Lower lobe of right lung (tissue), 2 donors: ENCODE measurements at regions not wholly inside any gene's neighbourhood (a gene's known extent, or its start where the extent isn't known, plus 50 kb on each side); places are given as distances from the start of the nearest gene placed in this dataset.
"Not testable (repeated sequence)": the region's sequence is repeated elsewhere in the genome, so short reads cannot be mapped to it uniquely, and the experiment has no call there.

ENCODE experiments used
- ATAC-seq, 2 donors: fragments of 200-7000 bp; cut with Tn5 transposase; one replicate each; pipeline ENCODE4 v1.9.1; 2020 to 2022; ENCODE audit warnings: mild to moderate bottlenecking in 2 of 2, moderate library complexity in 2 of 2
- DNase-seq: peaks from one replicate; pipeline ENCODE4 v3.0.0-alpha.2; 2020
- H3K27ac ChIP-seq: fragments of 200-600 bp; one replicate; pipeline ENCODE4 v1.8.0; 2022
- H3K27me3 ChIP-seq: fragments of 200-600 bp; one replicate; pipeline ENCODE4 v1.8.0; 2022; ENCODE audit warnings: low read depth
- H3K36me3 ChIP-seq: fragments of 200-600 bp; one replicate; pipeline ENCODE4 v1.8.0; 2022; ENCODE audit warnings: mild to moderate bottlenecking
- H3K4me1 ChIP-seq: fragments of 200-600 bp; one replicate; pipeline ENCODE4 v1.8.0; 2022
- H3K4me3 ChIP-seq: fragments of 200-600 bp; one replicate; pipeline ENCODE4 v1.8.0; 2022; ENCODE audit warnings: mild to moderate bottlenecking
- H3K9me3 ChIP-seq: fragments of 200-600 bp; one replicate; pipeline ENCODE4 v1.8.0; 2022
- intact Hi-C: fragments of 100-400 bp; cut with DNase I; formaldehyde crosslinking; loops from one replicate; pipeline ENCODE4 v1.11.0; 2022
- TF ChIP-seq, protein P1 (sequence below): fragments of 200-600 bp; IDR thresholded peaks from one replicate; pipeline ENCODE4 v1.8.0; 2022; ENCODE audit warnings: antibody characterized with exemption, mild to moderate bottlenecking
- donor health status: DM: no; HTN: yes; CAD: no; lungs with severe emphysema.

DNA sequence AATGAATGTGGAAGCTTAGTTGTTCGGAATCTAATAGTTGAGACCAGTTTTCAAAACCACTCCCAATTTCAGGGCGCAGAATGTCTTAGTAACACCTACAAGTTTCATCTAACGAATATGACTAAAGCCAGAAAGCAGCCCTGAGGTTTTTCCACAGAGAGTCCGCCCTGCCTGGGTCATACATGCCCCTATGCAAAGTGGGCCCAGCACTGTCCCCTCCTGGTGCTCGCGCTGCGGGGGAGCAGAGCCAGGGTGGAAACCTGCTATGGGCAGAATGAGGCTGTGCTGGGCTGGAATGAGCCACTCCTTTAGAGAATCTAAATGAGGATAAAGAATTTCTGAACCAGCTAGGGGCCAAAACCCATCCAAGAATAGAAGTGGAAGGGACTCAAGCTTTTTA, 334.0 kb downstream of the GOLGA6L6 start:
- intact Hi-C loops, H3K27me3 ChIP-seq, H3K4me3 ChIP-seq, H3K36me3 ChIP-seq, H3K9me3 ChIP-seq, DNase-seq, H3K4me1 ChIP-seq, H3K27ac ChIP-seq: not testable (repeated sequence)
- peak in 1 of 2 donors; percentile 20 for ATAC-seq

DNA sequence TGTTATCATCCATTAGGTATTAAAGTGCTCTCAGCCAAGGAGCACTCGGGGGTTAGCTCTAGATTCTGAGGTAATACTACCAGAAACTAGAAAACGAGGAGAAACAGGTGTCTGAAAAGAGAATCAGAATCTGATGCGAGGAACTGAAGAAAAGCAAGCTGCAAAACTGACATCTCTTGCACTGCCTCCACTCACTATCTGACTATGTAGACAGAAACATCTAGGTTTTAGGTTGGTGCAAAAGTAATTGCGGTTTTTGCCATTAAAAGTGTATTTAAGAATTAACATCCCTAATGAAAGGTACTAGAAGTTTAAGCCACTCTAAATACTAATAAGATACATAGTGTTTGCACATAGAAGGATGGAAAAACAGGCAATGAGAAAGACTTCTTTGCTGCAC, 334.4 kb downstream of the GOLGA6L6 start:
- DNase-seq, H3K27ac ChIP-seq, H3K36me3 ChIP-seq, H3K27me3 ChIP-seq, H3K4me3 ChIP-seq, H3K4me1 ChIP-seq, H3K9me3 ChIP-seq, ATAC-seq, intact Hi-C loops: not testable (repeated sequence)

DNA sequence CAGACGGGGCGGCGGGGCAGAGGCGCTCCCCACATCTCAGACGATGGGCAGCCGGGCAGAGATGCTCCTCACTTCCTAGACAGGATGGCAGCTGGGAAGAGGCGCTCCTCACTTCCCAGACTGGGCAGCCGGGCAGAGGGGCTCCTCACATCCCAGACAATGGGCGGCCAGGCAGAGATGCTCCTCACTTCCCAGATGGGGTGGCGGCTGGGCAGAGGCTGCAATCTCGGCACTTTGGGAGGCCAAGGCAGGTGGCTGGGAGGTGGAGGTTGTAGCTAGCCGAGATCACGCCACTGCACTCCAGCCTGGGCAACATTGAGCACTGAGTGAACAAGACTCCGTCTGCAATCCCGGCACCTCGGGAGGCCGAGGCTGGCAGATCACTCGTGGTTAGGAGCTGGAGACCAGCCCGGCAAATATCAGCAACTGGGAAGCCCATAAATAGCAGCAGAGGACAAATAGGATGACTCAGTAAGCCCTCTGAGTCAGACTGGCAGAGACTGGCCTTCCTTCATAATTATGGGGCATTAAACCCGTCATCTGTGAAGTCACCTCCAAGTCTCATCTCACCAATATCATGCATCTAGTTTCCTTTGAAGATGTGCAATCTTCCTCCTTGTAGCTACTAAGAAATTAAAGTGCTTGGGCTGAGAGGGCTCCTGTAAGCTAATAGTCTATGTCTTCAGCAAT, 337.3 kb downstream of the GOLGA6L6 start:
- H3K4me1 ChIP-seq, DNase-seq, H3K27ac ChIP-seq, H3K4me3 ChIP-seq, ATAC-seq, H3K36me3 ChIP-seq, intact Hi-C loops, H3K9me3 ChIP-seq, H3K27me3 ChIP-seq: not testable (repeated sequence)

DNA sequence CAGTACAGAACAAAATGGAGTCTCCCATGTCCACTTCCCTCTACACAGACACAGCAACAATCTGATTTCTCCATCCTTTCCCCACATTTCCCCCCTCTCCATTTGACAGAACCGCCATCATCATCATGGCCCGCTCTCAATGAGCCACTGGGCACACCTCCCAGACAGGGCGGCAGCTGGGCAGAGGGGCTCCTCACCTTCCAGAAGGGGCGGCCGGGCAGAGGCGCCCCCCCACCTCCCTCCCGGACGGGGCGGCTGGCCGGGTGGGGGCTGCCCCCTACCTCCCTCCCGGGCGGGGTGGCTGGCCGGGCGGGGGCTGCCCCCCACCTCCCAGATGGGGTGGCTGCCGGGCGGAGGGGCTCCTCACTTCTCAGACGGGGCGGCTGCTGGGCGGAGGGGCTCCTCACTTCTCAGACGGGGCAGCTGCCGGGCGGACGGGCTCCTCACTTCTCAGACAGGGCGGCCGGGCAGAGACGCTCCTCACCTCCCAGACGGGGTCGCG, 337.9 kb downstream of the GOLGA6L6 start:
- H3K27me3 ChIP-seq, H3K27ac ChIP-seq, H3K4me3 ChIP-seq, intact Hi-C loops, DNase-seq, ATAC-seq, H3K36me3 ChIP-seq, H3K4me1 ChIP-seq, H3K9me3 ChIP-seq: not testable (repeated sequence)

DNA sequence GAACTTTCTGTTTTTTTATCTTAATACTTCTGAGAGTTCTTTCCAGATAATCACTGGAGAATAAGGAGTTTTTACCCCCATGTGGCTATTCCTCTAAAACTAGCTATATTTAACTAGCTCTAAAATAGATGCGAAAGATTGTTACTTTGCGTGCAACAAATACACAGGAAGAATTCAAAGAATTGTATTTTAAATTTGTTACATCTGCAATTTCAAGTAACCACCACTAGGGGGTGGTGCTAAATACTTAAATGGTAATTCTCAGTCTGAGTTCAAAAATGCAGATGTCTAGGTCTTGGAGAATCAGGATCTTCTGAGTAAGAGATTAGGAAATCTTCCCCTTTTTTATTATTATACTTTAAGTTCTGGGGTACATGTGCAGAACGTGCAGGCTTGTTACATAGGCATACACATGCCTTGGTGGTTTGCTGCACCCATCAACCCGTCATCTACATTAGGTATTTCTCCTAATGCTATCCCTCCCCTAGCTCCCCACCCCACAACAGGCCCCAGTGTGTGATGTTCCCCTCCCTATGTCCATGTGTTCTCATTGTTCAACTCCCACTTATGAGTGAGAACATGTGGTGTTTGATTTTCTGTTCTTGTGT, 346.9 kb downstream of the GOLGA6L6 start:
- H3K9me3 ChIP-seq, intact Hi-C loops, H3K4me3 ChIP-seq, H3K27ac ChIP-seq, DNase-seq, ATAC-seq, H3K36me3 ChIP-seq, H3K4me1 ChIP-seq, H3K27me3 ChIP-seq: not testable (repeated sequence)
- TF ChIP-seq, protein P1, sequence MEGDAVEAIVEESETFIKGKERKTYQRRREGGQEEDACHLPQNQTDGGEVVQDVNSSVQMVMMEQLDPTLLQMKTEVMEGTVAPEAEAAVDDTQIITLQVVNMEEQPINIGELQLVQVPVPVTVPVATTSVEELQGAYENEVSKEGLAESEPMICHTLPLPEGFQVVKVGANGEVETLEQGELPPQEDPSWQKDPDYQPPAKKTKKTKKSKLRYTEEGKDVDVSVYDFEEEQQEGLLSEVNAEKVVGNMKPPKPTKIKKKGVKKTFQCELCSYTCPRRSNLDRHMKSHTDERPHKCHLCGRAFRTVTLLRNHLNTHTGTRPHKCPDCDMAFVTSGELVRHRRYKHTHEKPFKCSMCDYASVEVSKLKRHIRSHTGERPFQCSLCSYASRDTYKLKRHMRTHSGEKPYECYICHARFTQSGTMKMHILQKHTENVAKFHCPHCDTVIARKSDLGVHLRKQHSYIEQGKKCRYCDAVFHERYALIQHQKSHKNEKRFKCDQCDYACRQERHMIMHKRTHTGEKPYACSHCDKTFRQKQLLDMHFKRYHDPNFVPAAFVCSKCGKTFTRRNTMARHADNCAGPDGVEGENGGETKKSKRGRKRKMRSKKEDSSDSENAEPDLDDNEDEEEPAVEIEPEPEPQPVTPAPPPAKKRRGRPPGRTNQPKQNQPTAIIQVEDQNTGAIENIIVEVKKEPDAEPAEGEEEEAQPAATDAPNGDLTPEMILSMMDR, result peak; percentile 38

DNA sequence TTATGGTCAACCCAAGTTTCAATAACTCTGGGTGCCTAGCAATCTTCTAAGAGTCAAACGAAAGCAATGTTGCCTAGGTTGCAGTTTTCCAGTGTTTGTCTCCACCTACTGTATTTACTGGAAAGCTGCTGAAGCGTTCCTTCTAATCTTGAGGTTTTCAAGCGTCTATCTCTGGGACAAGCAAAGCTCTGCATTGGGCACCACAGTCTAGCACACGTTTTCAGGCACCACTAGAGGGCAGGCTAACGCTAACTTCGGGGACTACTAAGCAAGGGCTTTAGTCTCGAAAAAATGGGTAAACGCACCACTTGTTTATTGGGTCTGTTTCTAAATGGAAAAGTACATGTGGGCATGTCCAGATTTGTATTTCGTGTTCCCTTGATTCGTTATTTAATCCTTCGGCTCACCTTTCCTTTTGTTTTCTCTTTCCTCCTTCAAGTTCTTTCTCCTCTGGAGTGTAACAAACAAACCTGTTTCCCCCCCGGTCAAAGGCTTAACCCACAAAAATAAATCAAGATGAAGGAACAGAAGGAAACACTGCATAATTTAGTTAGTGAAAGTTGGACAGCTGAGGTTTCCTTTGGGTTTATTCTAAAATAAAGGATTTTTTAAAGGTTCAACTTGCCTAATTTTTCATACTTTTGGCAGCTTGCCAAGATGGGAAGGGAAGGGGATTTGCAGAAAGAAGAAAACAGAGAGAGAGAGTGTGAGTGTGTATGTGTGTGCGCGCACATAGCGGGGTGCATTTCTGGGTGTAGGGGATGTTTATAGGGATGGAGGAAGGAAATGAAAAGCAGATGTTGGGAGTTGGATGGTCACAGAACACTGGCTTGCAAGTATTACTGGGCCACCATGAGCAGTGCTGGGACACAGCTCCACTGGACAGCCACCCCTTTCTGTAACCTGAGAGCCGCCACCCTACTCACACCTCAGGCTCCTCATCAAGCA, 348.3 kb downstream of the GOLGA6L6 start:
- intact Hi-C loops, H3K36me3 ChIP-seq, H3K4me1 ChIP-seq, H3K9me3 ChIP-seq, H3K4me3 ChIP-seq, H3K27ac ChIP-seq, DNase-seq, H3K27me3 ChIP-seq: not testable (repeated sequence)
- peak; percentile 83 to 89 for ATAC-seq
- TF ChIP-seq, protein P1, result peak; percentile 58

DNA sequence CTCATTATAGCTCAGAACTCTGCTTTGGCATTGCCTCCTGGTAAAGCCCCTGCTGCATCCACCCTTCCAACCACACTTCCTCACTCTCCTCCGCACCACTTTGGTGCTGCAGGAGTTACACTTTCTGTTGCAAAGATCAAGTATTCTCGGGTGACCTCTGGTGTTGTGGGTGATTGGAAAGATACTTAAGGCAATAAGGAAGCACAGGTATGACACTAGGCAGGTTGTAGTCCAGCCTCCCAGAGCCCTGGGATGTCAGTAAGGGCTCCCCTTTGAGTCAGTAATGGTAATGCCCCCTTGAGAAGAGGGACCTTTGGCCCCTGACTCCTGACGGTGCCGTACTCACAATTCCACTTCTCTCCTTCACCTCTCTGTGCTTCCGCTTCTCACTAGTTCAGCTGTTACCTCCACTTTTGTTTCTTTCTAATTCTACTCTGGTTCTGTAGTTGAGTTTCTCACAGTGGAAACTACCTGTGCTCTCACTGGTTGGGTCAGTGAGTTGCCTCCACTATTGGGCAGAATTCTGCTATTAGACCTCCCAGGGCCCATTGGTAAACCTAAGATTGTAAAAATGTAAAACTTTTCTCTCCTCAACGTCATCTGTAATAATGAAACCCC, 350.0 kb downstream of the GOLGA6L6 start:
- ATAC-seq, H3K27ac ChIP-seq, H3K9me3 ChIP-seq, H3K36me3 ChIP-seq, DNase-seq, H3K4me1 ChIP-seq, H3K4me3 ChIP-seq, H3K27me3 ChIP-seq, intact Hi-C loops: not testable (repeated sequence)

DNA sequence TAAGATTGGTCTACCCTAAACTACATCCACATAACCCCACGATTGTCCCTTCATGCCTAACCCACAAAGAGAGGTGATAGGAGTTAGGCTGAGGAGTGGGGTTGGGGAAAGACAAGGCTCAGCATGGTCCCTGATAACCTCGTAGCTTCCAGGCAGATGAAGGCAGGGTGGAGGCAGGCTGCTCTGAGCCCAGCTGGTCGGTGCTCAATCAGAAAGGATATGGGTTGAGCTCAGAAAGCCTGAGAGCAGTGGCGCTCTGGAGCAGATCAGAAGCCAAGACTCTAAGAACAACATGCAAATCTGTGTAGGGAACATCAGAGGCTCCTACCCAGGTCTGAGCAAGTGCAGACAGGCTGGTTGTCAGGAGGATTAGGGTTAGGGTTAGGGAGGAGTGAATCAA, 353.0 kb downstream of the GOLGA6L6 start:
- ATAC-seq, result peak in 1 of 2 donors; percentile 12
- H3K27ac ChIP-seq, H3K4me1 ChIP-seq, DNase-seq, H3K4me3 ChIP-seq, H3K27me3 ChIP-seq, H3K36me3 ChIP-seq, intact Hi-C loops, H3K9me3 ChIP-seq: not testable (repeated sequence)

DNA sequence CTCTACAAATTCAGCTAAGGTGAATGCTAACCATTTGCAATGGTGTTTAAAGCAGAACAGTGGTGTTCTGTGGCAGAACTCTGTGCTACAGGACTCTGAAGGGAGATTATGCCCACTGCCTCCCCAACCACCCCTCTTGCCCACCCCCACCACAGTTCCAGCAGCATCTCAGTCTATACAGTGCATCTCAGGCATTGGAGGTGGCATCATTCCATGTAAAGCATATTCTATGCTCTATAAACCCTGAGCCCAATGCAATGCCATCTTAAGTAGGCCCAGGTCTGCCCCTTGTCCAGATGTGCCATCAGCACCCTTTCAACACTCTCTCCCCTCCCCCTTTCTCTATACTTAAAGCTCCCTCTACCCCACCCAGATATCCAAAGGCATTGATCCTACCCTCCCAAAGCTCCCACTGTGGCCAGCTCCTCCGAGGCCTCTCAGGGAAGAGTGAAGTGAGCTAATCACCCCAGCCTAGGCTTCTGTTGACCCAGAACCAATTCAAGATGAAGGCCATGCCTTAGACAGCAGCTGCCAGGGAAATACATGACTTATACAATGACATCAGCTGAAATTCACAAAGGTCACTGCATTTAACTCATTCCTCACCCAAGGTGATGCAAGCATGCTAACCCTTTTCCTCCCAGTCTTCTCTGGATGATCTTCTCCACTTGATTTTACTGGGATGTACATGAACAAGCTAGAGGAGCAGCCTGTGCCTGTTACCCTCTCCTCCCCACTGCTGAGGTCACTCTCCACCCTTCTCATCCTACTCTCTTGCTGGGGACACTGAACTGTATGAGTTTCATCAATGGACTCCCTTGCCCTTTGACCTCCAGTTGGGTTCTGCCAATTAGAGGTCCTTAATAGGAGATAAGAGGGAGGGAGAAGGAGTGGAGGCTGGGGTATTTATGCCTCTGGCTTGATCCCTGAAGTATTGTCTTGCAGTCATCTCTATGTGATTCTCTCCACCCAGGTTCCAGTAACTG, 353.9 kb downstream of the GOLGA6L6 start:
- H3K27me3 ChIP-seq, DNase-seq, intact Hi-C loops, H3K4me3 ChIP-seq, H3K4me1 ChIP-seq, H3K27ac ChIP-seq, H3K9me3 ChIP-seq, H3K36me3 ChIP-seq: not testable (repeated sequence)
- peak in 1 of 2 donors; percentile 37 for ATAC-seq

DNA sequence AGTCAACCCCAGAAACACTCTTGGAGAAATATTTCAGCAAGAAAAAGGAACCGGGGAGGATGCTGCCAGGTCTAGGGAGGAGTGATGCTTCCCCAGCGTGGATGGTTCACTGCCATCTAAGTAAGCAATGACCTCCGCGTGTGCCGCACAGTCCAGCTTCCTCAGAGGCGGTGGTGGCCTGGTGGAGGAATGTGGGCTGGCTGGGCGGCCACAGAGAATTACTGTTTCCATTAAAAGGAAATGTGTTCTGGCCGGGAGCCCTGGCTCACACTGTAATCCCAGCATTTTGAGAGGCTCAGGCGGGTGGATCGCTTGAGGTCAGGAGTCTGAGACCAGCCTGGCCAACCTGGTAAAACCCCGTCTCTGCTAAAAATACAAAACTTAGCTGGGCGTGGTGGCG, 356.7 kb downstream of the GOLGA6L6 start:
- intact Hi-C loops, H3K27me3 ChIP-seq, H3K36me3 ChIP-seq, ATAC-seq, H3K9me3 ChIP-seq, H3K4me1 ChIP-seq, DNase-seq, H3K27ac ChIP-seq, H3K4me3 ChIP-seq: not testable (repeated sequence)
